ENCODE measurements at regions not wholly inside any gene's neighbourhood (a gene's known extent, or its start where the extent isn't known, plus 50 kb on each side); places are given as distances from the start of the nearest gene placed in this dataset.
A peak's percentile ranks its signal among the peaks of the same experiment; 100 is the strongest.

- WGBS, 2 donors, result 70 to 75% methylated on average over 18 to 21 of the region's 21 CpGs
These were observed 199.1 kb downstream of the ZFP36L2 start for GRCh38 chr2:43027097-43027873.

DNA sequence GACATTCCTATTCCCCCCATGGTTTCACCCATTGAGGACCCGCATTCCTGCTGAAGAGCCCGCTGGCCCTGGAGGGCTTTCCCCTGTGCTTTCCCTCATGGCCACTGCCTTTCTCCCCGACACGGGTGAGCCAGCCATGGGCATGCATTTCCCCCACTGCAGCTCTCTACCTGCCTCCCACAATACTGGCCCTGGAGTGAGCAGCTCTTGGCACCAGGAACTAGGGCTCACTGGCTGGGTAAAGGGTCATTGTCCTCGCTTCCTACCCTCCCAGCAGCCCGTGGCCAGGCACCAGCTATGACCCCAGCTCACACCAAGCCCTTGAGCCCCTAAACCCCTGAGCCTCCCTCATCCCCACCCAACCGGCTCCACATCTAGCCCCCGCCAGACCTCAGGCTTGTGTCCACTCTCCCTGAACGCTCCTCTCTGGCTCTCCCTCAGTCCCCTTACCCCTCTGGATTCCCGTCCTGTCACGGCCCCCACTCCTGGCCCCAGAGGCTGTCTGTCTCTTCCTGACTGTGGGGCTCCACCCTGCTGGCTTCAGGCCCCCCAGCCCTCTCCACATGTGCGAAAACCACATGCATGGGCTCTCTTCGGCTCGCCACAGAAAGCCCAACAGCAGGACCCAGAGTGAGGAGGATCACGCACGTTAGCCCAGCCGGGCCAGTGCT, 199.8 kb downstream of the ZFP36L2 start:
- no peaks in the 10 kb centered on the region for H3K27me3 ChIP-seq
- peak overlapping the region; percentile 36 to 80 (median 58) for H3K27ac ChIP-seq
- peaks cover 4 to 57% (median 23%) of the 10 kb centered on the region in 4 donors for H3K4me1 ChIP-seq
- TF ChIP-seq EP300 (IDR thresholded peaks at IDR 0.05) (no peak), CTCF (IDR thresholded peaks at IDR 0.05) (no peak), POLR2A (IDR thresholded peaks at IDR 0.05) (no peak)
- no peaks in the 10 kb centered on the region for H3K36me3 ChIP-seq
- H3K4me3 ChIP-seq, result no peak overlapping the region
- H3K9me3 ChIP-seq, result peaks cover 0 to 6% (median 0%) of the 10 kb centered on the region in 4 donors
- 72% methylated on average over 13 to 17 of the region's 17 CpGs for WGBS, 2 donors
- DNase-seq (ENCODE audit: low spot score in 2 of 2), result no peak

More at GRCh38 chr2:43027097-43027873, 199.1 kb downstream of the ZFP36L2 start:
- TF ChIP-seq POLR2A (IDR thresholded peaks at IDR 0.05) (no peak), CTCF (IDR thresholded peaks at IDR 0.05) (no peak), EP300 (IDR thresholded peaks at IDR 0.05) (peak in 1 of 2 donors; percentile 33)
- no peaks in the 10 kb centered on the region for H3K9me3 ChIP-seq
- H3K27ac ChIP-seq, result peak overlapping the region; percentile 36 to 80 (median 58)
- H3K36me3 ChIP-seq, result no peaks in the 10 kb centered on the region
- no peak for DNase-seq (ENCODE audit: low spot score in 2 of 2)
- H3K27me3 ChIP-seq, result no peaks in the 10 kb centered on the region
- peaks cover 8 to 64% (median 30%) of the 10 kb centered on the region in 4 donors for H3K4me1 ChIP-seq
- no peak overlapping the region for H3K4me3 ChIP-seq

DNA sequence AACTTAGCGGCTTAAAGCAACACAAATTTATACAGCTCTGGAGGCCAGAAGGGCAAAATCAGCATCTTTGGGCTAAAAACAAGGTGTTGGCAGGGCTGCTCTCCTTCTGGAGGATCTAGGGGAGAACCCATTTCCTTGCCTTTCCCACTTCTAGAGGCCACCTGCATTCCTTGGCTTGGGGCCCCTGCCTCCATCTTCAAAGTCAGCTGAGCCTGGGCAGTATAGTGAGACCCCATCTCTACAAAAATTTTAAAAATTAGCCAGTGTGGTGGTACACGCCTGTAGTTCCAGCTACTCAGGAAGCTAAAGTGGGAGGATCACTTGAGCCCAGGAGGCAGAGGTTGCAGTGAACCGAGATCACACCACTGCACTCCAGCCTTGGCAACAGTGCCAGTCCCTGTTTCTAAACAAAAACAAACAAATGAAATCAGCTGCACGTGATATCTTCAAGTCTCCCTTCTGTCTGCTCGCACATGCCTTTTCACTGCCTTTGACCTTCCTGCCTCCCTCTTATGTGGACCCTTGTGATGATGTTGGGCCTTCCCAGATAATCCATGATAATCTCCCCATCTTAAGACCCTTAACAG, 200.6 kb downstream of the ZFP36L2 start:
- Histone ChIP-seq H3K27me3 (no peaks in the 10 kb centered on the region), H3K9me3 (peaks cover 0 to 7% (median 0%) of the 10 kb centered on the region in 4 donors), H3K4me3 (no peak overlapping the region), H3K27ac (peak overlapping the region in 3 of 4 donors; percentile 36 to 86 (median 80)), H3K4me1 (peaks cover 4 to 54% (median 23%) of the 10 kb centered on the region in 4 donors), H3K36me3 (no peaks in the 10 kb centered on the region)
- TF ChIP-seq CTCF (IDR thresholded peaks at IDR 0.05), result no peak
- no peak for TF ChIP-seq EP300 (IDR thresholded peaks at IDR 0.05)
- no peak for TF ChIP-seq POLR2A (IDR thresholded peaks at IDR 0.05)
- 83 to 85% methylated on average over 5 of the region's 5 CpGs for WGBS, 2 donors
- DNase-seq (ENCODE audit: low spot score in 2 of 2), result no peak

- 22 to 33% methylated on average over 9 of the region's 9 CpGs for WGBS, 2 donors
- Histone ChIP-seq H3K27ac (peak overlapping the region in 2 of 4 donors; percentile 80 to 86), H3K27me3 (no peaks in the 10 kb centered on the region), H3K4me3 (no peak overlapping the region), H3K9me3 (peaks cover 0 to 15% (median 0%) of the 10 kb centered on the region in 4 donors), H3K36me3 (no peaks in the 10 kb centered on the region), H3K4me1 (peaks cover 4 to 54% (median 23%) of the 10 kb centered on the region in 4 donors)
- peak; percentile 40 to 62 for DNase-seq (ENCODE audit: low spot score in 2 of 2)
- TF ChIP-seq CTCF (IDR thresholded peaks at IDR 0.05), result peak; percentile 63 to 93 (median 91)
- TF ChIP-seq EP300 (IDR thresholded peaks at IDR 0.05), result peak in 1 of 2 donors; percentile 44
- TF ChIP-seq POLR2A (IDR thresholded peaks at IDR 0.05), result no peak
These were observed 201.8 kb downstream of the ZFP36L2 start for GRCh38 chr2:43024515-43025011.

All from tibial nerve (tissue), 4 donors.